Coronary artery (tissue), 2 donors: ENCODE measurements at regions not wholly inside any gene's neighbourhood (a gene's known extent, or its start where the extent isn't known, plus 50 kb on each side); places are given as distances from the start of the nearest gene placed in this dataset.

ENCODE experiments used
- DNase-seq: peaks from one replicate; pipeline ENCODE4 v3.0.0-alpha.2; 2017; ENCODE audit warnings: low spot score
- H3K27ac ChIP-seq, 2 donors: fragments of 200-600 bp; sonication (generic); one replicate each; pipeline ENCODE4 v1.5.1; 2016 to 2019
- H3K4me3 ChIP-seq: fragments of 200-600 bp; sonication (generic); 2 replicates; pipeline ENCODE4 v1.5.1; 2016; ENCODE audit warnings: mild to moderate bottlenecking, moderate library complexity
- CTCF ChIP-seq: fragments of 200-600 bp; sonication (generic); IDR thresholded peaks from one replicate; pipeline ENCODE4 v1.5.1; 2019; ENCODE audit warnings: antibody characterized with exemption

GRCh38 chr12:90899456-90900182 is 55.4 kb downstream of the CCER1 start:
- no peak overlapping the region for H3K4me3 ChIP-seq
- TF ChIP-seq CTCF, result no peak
- DNase-seq, result no peak
- no peak overlapping the region for H3K27ac ChIP-seq

GRCh38 chr12:90897986-90898385 is 57.0 kb downstream of the CCER1 start:
- no peak for TF ChIP-seq CTCF
- no peak for DNase-seq
- Histone ChIP-seq H3K4me3 (no peak overlapping the region), H3K27ac (no peak overlapping the region)

- DNase-seq, result no peak
- Histone ChIP-seq H3K4me3 (no peak overlapping the region), H3K27ac (no peak overlapping the region)
- TF ChIP-seq CTCF, result no peak
Observed at GRCh38 chr12:90897316-90897715, 57.7 kb downstream of the CCER1 start.

DNA sequence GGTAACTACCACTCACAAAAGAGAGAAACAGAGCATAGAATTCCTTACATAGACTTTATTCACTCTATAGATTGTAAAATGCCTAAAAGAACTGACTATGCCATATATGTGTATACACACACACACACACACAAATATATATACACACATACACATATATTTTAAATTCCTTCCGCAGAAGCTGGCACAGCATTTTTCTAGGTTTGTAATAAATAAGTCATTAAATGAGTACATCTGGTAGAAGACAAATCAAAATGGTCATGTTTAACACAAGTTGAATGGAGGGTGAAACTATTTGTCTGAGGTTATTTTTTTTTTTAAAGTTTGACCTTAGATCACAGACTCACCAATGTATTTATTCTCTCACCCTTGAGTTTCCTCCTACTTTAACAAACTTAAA is 58.2 kb downstream of the CCER1 start:
- no peak for DNase-seq
- H3K4me3 ChIP-seq, result no peak overlapping the region
- no peak overlapping the region for H3K27ac ChIP-seq
- TF ChIP-seq CTCF, result no peak

DNA sequence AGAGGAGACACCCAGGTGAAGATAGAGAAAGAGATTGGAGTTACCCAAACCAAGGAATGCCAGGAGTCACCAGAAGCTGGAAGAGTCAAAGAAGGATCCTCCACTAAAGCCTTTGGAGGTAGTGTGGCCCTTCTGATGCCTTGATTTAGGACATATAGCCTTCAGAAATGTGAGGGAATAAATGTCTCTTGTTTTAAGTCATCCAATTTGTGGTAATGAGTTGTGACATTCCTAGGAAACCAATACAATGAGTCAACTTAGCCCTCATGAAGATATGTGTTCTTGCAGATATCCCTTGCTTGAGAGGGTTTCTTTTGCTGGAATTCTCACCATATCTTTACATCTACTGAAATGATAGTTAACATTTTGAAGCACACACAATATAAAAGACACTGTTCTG is 58.8 kb downstream of the CCER1 start:
- TF ChIP-seq CTCF, result no peak
- Histone ChIP-seq H3K27ac (no peak overlapping the region), H3K4me3 (no peak overlapping the region)
- DNase-seq, result no peak

GRCh38 chr12:90888316-90888715 is 66.7 kb downstream of the CCER1 start:
- no peak overlapping the region for H3K4me3 ChIP-seq

More at GRCh38 chr12:90888316-90888715, 66.7 kb downstream of the CCER1 start:
- TF ChIP-seq CTCF, result no peak
- DNase-seq, result no peak
- no peak overlapping the region for H3K27ac ChIP-seq
